BLaER1 treated with 17β-estradiol and CSF1 and Interleukin-3, amounts not matched to agents 10 nM and 100 nM (cell line): ENCODE measurements at regions not wholly inside any gene's neighbourhood (a gene's known extent, or its start where the extent isn't known, plus 50 kb on each side); places are given as distances from the start of the nearest gene placed in this dataset.
"Not testable (repeated sequence)": the region's sequence is repeated elsewhere in the genome, so short reads cannot be mapped to it uniquely, and the experiment has no call there.

Experiments
- H3K27ac ChIP-seq, 11 experiments: shearing (Covaris generic); formaldehyde crosslinking; 2 replicates each; pipeline ENCODE4 v1.8.1; 2022
- H3K27me3 ChIP-seq, 11 experiments: shearing (Covaris generic); formaldehyde crosslinking; 2 replicates each; pipeline ENCODE4 v1.8.1; 2022
- H3K36me3 ChIP-seq, 11 experiments: shearing (Covaris generic); formaldehyde crosslinking; 2 replicates each; pipeline ENCODE4 v1.8.1; 2022
- H3K4me1 ChIP-seq, 10 experiments: shearing (Covaris generic); formaldehyde crosslinking; 2 replicates each; pipeline ENCODE4 v1.8.1; 2022
- H3K4me2 ChIP-seq, 11 experiments: shearing (Covaris generic); formaldehyde crosslinking; 2 replicates each; pipeline ENCODE4 v1.8.1; 2022
- H3K4me3 ChIP-seq, 10 experiments: shearing (Covaris generic); formaldehyde crosslinking; 2 replicates each; pipeline ENCODE4 v1.8.1; 2022
- H3K9ac ChIP-seq, 11 experiments: shearing (Covaris generic); formaldehyde crosslinking; 2 replicates each; pipeline ENCODE4 v1.8.1; 2022
- H3K9me3 ChIP-seq, 11 experiments: shearing (Covaris generic); formaldehyde crosslinking; replicated peaks in 1 of 11; 2 replicates each; pipeline ENCODE4 v1.8.1; 2022
- H4K20me1 ChIP-seq, 11 experiments: shearing (Covaris generic); formaldehyde crosslinking; 2 replicates each; pipeline ENCODE4 v1.8.1; 2022
- Cebpa-rat ChIP-seq, 11 experiments: shearing (Covaris generic); IDR thresholded peaks; 2 replicates each; pipeline ENCODE4 v1.8.1; 2022

GRCh38 chr6:121767211-121767610 is 331.8 kb downstream of the GJA1 start:
- no peak overlapping the region for H3K9ac ChIP-seq
- H3K4me1 ChIP-seq = no peaks in the 10 kb centered on the region
- no peaks in the 10 kb centered on the region for H4K20me1 ChIP-seq
- no peaks in the 10 kb centered on the region for H3K36me3 ChIP-seq
- no peak overlapping the region for H3K4me2 ChIP-seq
- no peak overlapping the region for H3K27ac ChIP-seq
- no peaks in the 10 kb centered on the region for H3K27me3 ChIP-seq
- H3K9me3 ChIP-seq = peaks cover 0 to 2% (median 0%) of the 10 kb centered on the region in 11 experiments; a peak in 1 of 22 replicates
- TF ChIP-seq Cebpa-rat (IDR thresholded peaks at IDR 0.05) = no peak
- no peak overlapping the region for H3K4me3 ChIP-seq

DNA sequence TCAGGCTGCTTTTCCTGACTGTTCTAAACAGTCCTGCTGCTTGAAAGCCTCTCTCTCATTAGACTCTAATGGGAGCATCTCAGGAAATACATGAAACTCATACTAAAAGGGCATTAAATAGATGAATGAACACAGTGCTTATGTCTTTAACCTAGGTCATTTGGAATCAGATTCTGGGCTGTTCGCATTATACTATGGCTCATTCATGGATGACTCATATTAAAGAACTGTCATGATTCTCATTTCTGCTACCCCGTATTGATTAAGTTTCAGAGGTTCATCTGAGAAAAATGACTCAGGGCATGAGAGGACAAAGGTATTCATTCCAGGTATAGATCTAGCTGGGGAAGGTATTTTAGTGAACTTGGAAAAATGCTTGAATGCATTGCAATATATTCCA is 335.5 kb downstream of the GJA1 start:
- no peaks in the 10 kb centered on the region for H4K20me1 ChIP-seq
- H3K27ac ChIP-seq = no peak overlapping the region
- H3K4me2 ChIP-seq = no peak overlapping the region
- H3K9ac ChIP-seq = no peak overlapping the region
- no peaks in the 10 kb centered on the region for H3K9me3 ChIP-seq
- H3K4me3 ChIP-seq = no peak overlapping the region
- no peaks in the 10 kb centered on the region for H3K36me3 ChIP-seq
- TF ChIP-seq Cebpa-rat (IDR thresholded peaks at IDR 0.05) = no peak
- H3K27me3 ChIP-seq = no peaks in the 10 kb centered on the region
- no peaks in the 10 kb centered on the region for H3K4me1 ChIP-seq

DNA sequence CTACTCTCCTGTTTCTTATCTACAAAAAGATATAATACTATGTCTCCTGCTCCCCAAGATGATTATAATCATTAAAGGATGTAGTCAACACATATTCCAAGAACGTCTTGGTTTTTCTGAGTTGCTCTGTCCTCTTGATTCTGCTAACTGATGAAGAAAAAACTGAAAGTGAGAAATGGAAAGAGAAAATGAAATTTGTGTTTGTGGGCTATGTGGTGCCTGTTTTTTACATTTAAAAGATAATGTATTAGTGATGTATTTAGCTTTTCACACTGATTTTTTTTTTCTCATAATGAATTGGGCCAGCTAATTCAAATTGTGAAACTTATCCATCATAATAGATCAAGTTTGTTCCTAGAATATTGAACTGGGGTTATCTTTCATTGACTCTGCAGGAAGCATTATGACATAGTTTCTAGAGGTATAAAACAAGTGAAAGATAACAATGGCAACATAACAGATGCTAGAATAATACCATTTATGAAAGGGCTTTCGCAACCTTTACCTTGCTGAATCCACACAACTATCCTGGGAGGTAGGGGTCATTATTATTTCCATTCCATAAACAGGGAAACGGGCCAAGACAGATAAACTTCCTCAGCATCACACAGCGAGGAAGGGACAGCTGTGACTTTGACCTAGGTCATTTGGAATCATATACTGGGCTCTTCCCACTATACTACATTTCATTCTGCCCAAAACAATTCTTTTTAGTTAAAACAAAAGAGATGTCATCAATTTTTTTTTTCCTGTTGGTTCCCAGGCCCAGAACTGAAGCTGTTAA is 336.7 kb downstream of the GJA1 start:
- Histone ChIP-seq H3K4me2 (no peak overlapping the region), H3K27me3 (no peaks in the 10 kb centered on the region), H3K36me3 (no peaks in the 10 kb centered on the region), H3K4me1 (no peaks in the 10 kb centered on the region), H3K27ac (no peak overlapping the region), H3K4me3 (no peak overlapping the region), H3K9ac (no peak overlapping the region), H4K20me1 (no peaks in the 10 kb centered on the region), H3K9me3 (no peaks in the 10 kb centered on the region)
- TF ChIP-seq Cebpa-rat (IDR thresholded peaks at IDR 0.05) = no peak

GRCh38 chr6:121776054-121776453 is 340.6 kb downstream of the GJA1 start:
- H3K4me2 ChIP-seq = no peak overlapping the region
- H3K4me1 ChIP-seq = no peaks in the 10 kb centered on the region
- H3K9me3 ChIP-seq = 0 out of 22 replicates have a peak, but pooled peaks cover 0 to 8% (median 0%) of the 10 kb centered on the region in 11 experiments
- H3K4me3 ChIP-seq = no peak overlapping the region
- H3K9ac ChIP-seq = no peak overlapping the region
- H4K20me1 ChIP-seq = no peaks in the 10 kb centered on the region
- H3K27ac ChIP-seq = no peak overlapping the region
- TF ChIP-seq Cebpa-rat (IDR thresholded peaks at IDR 0.05) = no peak
- H3K27me3 ChIP-seq = no peaks in the 10 kb centered on the region
- H3K36me3 ChIP-seq = no peaks in the 10 kb centered on the region

GRCh38 chr6:121780325-121781321 is 345.2 kb downstream of the GJA1 start:
- Histone ChIP-seq H4K20me1 (no peaks in the 10 kb centered on the region), H3K4me2 (no peak overlapping the region), H3K36me3 (no peaks in the 10 kb centered on the region), H3K4me3 (no peak overlapping the region), H3K9ac (no peak overlapping the region), H3K27ac (no peak overlapping the region), H3K9me3 (0 out of 22 replicates have a peak, but pooled peaks cover 0 to 8% (median 0%) of the 10 kb centered on the region in 11 experiments), H3K27me3 (no peaks in the 10 kb centered on the region), H3K4me1 (no peaks in the 10 kb centered on the region)
- TF ChIP-seq Cebpa-rat (IDR thresholded peaks at IDR 0.05) = no peak

DNA sequence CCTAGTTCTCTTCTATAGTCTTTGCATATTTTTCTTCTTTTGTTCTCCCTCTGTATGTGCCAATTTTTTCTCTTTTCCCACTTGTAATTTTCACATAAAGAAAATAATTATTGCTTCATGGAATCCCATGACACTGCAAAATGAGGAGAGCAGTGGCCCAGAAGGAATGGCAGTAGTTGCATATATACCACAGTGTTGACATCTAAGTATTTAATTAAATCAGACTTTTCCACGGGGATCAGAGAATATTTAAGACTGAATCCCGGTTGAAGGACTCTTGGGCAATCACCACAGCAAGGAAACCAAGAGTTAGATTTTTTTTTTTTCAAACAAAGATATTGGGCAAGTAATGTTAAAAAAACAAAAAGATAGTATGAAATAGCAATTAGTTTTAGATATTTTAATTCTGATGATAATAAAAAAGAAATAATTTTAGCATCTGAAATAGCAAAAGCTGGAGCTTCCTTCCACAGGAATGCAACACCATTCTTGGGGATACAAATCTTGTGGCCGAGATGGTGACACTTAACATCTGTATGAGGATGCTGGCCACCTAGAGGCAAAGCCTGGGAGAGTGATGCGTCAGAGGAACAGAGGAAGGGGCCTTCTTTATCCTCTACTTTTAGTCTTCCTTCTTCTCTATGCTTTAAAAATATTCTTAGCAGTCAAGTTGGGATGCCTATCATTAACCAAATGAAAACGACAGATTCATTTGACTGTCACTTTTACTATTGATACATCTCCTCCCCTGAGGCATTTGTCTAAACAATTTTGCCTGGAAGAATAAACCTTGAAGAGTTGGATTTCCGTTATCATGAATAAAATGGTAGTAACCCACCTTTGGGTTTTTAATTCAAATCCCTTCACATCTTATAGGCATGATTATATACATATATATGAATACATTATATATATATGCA is 356.2 kb downstream of the GJA1 start:
- no peak overlapping the region for H3K4me2 ChIP-seq
- H4K20me1 ChIP-seq = no peaks in the 10 kb centered on the region
- H3K4me3 ChIP-seq = no peak overlapping the region
- H3K9me3 ChIP-seq = peaks cover 0 to 3% (median 0%) of the 10 kb centered on the region in 11 experiments; a peak in 2 of 22 replicates
- no peaks in the 10 kb centered on the region for H3K27me3 ChIP-seq
- no peaks in the 10 kb centered on the region for H3K4me1 ChIP-seq
- no peak overlapping the region for H3K9ac ChIP-seq
- no peak overlapping the region for H3K27ac ChIP-seq
- no peaks in the 10 kb centered on the region for H3K36me3 ChIP-seq
- no peak for TF ChIP-seq Cebpa-rat (IDR thresholded peaks at IDR 0.05)

DNA sequence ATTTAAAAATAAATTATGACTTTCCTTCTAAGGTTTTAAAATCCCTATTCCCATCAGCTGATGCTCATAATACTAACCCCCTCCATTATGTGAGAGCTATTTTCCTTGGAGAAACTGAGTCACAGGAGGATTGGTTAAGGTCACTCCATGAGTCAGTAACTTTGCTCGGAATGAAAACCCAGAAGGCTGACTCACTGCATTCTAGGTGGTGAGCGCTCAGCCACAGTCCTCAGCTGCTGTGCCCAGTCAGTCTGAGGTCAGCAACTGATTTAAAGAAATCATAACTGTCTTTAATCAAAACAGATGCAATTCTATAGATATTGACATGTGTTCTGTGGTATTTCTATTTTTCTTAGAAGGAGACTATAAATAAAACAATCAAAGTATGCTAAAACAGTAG is 359.2 kb downstream of the GJA1 start:
- H3K9ac ChIP-seq = no peak overlapping the region
- H3K27me3 ChIP-seq = no peaks in the 10 kb centered on the region
- H3K27ac ChIP-seq = no peak overlapping the region
- H3K36me3 ChIP-seq = no peaks in the 10 kb centered on the region
- H3K4me3 ChIP-seq = no peak overlapping the region
- no peak overlapping the region for H3K4me2 ChIP-seq
- TF ChIP-seq Cebpa-rat (IDR thresholded peaks at IDR 0.05) = no peak
- peaks cover 11 to 28% (median 21%) of the 10 kb centered on the region in 11 experiments for H3K9me3 ChIP-seq
- no peaks in the 10 kb centered on the region for H4K20me1 ChIP-seq
- no peaks in the 10 kb centered on the region for H3K4me1 ChIP-seq

DNA sequence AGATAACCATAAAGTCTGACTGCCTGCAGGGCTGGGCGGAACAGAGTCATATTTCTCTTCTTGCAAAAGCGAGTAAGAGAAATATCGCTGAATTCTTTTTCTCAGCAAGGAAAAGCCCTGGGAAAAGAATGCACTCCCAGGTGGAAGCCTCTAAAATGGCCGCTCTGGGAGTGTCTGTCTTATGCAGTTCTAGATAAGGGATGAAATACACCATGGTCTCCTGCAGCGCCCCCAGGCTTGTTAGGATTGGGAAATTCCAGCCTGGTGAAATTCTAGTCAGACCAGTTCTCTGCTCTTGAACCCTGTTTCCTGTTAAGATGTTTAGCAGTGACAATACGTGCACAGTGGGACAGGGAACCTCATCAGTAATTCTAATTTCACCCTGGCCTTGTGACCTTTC is 362.2 kb downstream of the GJA1 start:
- not testable (repeated sequence) for H3K4me2 ChIP-seq, H3K4me3 ChIP-seq, H4K20me1 ChIP-seq

GRCh38 chr6:121798126-121798525 is 362.7 kb downstream of the GJA1 start:
- H3K27ac ChIP-seq, H3K9ac ChIP-seq, H3K4me2 ChIP-seq, H4K20me1 ChIP-seq, H3K4me1 ChIP-seq, H3K36me3 ChIP-seq, H3K4me3 ChIP-seq, H3K27me3 ChIP-seq: not testable (repeated sequence)
- H3K9me3 ChIP-seq = peaks cover 30 to 63% (median 51%) of the 10 kb centered on the region in 11 experiments

More for the DNA sequence above, 362.2 kb downstream of the GJA1 start:
- H3K9ac ChIP-seq, H3K4me1 ChIP-seq, H3K27me3 ChIP-seq, H3K27ac ChIP-seq, H3K36me3 ChIP-seq: not testable (repeated sequence)
- peaks cover 30 to 57% (median 49%) of the 10 kb centered on the region in 11 experiments for H3K9me3 ChIP-seq
